ENCODE measurements at regions not wholly inside any gene's neighbourhood (a gene's known extent, or its start where the extent isn't known, plus 50 kb on each side); places are given as distances from the start of the nearest gene placed in this dataset.
"Not testable (repeated sequence)": the region's sequence is repeated elsewhere in the genome, so short reads cannot be mapped to it uniquely, and the experiment has no call there.

GRCh38 chr1:147388969-147389368 is 146.5 kb downstream of the CHD1L start:
- DNase-seq (ENCODE audit: low read depth in 1 of 2, low spot score in 1 of 2) = no peak
- Histone ChIP-seq H3K4me1 (ENCODE audit: low read depth) (no peaks in the 10 kb centered on the region), H3K27ac (no peak overlapping the region), H3K27me3 (no peaks in the 10 kb centered on the region), H3K9me3 (ENCODE audit: low read depth) (no peaks in the 10 kb centered on the region), H3K4me3 (no peak overlapping the region), H3K36me3 (no peaks in the 10 kb centered on the region)
- TF ChIP-seq, protein P1, sequence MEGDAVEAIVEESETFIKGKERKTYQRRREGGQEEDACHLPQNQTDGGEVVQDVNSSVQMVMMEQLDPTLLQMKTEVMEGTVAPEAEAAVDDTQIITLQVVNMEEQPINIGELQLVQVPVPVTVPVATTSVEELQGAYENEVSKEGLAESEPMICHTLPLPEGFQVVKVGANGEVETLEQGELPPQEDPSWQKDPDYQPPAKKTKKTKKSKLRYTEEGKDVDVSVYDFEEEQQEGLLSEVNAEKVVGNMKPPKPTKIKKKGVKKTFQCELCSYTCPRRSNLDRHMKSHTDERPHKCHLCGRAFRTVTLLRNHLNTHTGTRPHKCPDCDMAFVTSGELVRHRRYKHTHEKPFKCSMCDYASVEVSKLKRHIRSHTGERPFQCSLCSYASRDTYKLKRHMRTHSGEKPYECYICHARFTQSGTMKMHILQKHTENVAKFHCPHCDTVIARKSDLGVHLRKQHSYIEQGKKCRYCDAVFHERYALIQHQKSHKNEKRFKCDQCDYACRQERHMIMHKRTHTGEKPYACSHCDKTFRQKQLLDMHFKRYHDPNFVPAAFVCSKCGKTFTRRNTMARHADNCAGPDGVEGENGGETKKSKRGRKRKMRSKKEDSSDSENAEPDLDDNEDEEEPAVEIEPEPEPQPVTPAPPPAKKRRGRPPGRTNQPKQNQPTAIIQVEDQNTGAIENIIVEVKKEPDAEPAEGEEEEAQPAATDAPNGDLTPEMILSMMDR (IDR thresholded peaks at IDR 0.05; ENCODE audit: low read depth, low read length) = no peak

DNA sequence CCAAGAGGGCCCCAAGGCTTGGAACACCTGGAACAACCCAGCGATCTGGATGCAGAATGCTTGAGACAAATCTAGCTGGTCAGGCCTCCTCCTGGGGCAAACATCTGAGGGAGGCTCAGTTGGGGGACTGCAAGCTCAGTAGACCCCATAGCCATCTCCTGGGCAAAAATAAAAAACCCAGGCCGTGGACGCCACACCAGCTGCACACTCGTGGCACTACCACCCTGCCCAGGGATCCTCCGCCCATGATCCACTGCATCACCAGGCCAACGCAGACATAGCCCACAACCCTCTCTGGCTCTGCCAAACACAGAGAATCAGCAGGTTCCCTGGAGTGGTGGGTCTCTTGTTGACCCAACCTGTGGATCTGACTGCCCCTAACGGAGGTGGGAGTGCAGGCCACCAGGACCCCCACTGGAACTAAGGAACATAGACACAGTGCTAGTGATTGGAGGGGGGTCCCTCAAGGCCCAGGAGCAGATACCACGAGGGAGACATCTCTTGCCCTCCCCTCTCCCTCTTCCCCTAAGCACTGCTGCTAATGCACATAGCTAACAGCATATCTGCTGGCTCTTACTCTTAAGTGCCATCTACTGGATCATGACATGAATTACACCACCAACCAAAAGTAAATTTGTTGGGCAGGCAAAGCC is 147.2 kb downstream of the CHD1L start:
- Histone ChIP-seq H3K27ac (no peak overlapping the region), H3K27me3 (no peaks in the 10 kb centered on the region), H3K4me1 (ENCODE audit: low read depth) (no peaks in the 10 kb centered on the region), H3K36me3 (no peaks in the 10 kb centered on the region), H3K4me3 (no peak overlapping the region), H3K9me3 (ENCODE audit: low read depth) (no peaks in the 10 kb centered on the region)
- peak; percentile 59 to 68 for DNase-seq (ENCODE audit: low read depth in 1 of 2, low spot score in 1 of 2)
- TF ChIP-seq, protein P1 (IDR thresholded peaks at IDR 0.05; ENCODE audit: low read depth, low read length) = peak; percentile 78

GRCh38 chr1:147390185-147390542 is 147.7 kb downstream of the CHD1L start:
- Histone ChIP-seq H3K27me3 (no peaks in the 10 kb centered on the region), H3K4me1 (ENCODE audit: low read depth) (no peaks in the 10 kb centered on the region), H3K4me3 (no peak overlapping the region), H3K9me3 (ENCODE audit: low read depth) (no peaks in the 10 kb centered on the region), H3K27ac (no peak overlapping the region), H3K36me3 (no peaks in the 10 kb centered on the region)
- DNase-seq (ENCODE audit: low read depth in 1 of 2, low spot score in 1 of 2) = no peak
- TF ChIP-seq, protein P1 (IDR thresholded peaks at IDR 0.05; ENCODE audit: low read depth, low read length) = no peak

DNA sequence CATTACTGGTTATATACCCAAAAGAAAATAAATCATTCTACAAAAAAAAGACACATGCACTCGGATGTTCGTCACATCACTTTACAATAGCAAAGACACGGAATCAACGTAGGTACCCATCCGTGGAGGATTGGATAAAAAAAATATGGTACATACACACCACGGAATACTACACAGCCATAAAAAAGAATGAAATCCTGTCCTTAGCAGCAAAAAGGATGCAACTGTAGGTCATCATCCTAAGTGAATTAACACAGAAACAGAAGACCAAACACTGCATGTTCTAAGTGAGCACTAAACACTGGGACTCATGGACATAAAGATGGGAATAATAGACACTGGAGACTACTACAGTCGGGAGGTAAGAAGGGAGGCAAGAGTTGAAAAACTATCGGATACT is 148.6 kb downstream of the CHD1L start:
- DNase-seq (ENCODE audit: low read depth in 1 of 2, low spot score in 1 of 2) = no peak
- H3K36me3 ChIP-seq = no peaks in the 10 kb centered on the region
- no peaks in the 10 kb centered on the region for H3K9me3 ChIP-seq (ENCODE audit: low read depth)
- H3K4me3 ChIP-seq = no peak overlapping the region
- H3K4me1 ChIP-seq (ENCODE audit: low read depth) = no peaks in the 10 kb centered on the region
- no peak overlapping the region for H3K27ac ChIP-seq
- TF ChIP-seq, protein P1 (IDR thresholded peaks at IDR 0.05; ENCODE audit: low read depth, low read length) = no peak
- H3K27me3 ChIP-seq = no peaks in the 10 kb centered on the region

DNA sequence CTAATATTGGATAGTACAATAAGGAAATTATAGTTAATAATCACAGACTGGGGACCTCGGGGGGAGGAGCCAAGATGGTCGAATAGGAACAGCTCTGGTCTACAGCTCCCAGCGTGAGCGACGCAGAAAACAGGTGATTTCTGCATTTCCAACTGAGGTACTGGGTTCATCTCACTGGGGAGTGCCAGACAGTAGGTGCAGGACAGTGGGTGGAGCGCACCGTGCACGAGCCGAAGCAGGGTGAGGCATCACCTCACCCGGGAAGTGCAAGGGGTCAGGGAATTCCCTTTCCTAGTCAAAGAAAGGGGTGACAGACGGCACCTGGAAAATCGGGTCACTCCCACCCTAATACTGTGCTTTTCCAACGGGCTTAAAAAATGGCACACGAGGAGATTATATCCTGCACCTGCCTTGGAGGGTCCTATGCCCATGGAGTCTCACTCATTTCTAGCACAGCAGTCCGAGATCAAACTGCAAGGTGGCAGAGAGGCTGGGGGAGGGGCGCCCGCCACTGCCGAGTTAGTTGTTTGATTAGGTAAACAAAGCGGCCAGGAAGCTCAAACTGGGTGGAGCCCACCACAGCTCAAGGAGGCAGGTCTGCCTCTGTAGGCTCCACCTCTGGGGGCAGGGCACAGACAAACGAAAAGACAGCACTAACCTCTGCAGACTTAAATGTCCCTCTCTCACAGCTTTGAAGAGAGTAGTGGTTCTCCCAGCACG is 138.8 kb upstream of the BCL9 start:
- not testable (repeated sequence) for DNase-seq (ENCODE audit: low read depth in 1 of 2, low spot score in 1 of 2); H3K9me3 ChIP-seq (ENCODE audit: low read depth); H3K27me3 ChIP-seq; H3K27ac ChIP-seq; H3K4me1 ChIP-seq (ENCODE audit: low read depth); H3K36me3 ChIP-seq; H3K4me3 ChIP-seq

DNA sequence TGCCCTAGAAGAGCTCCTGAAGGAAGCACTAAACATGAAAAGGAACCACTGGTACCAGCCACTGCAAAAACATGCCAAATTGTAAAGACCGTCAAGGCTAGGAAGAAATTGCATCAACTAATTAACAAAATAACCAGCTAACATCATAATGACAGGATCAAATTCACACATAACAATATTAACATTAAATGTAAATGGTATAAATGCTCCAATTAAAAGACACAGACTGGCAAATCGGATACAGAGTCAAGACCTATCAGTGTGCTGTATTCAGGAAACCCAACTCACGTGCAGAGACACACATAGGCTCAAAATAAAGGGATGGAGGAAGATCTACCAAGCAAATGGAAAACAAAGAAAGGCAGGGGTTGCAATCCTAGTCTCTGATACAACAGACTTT is 137.0 kb upstream of the BCL9 start:
- not testable (repeated sequence) for H3K4me3 ChIP-seq; H3K4me1 ChIP-seq (ENCODE audit: low read depth); DNase-seq (ENCODE audit: low read depth in 1 of 2, low spot score in 1 of 2); H3K36me3 ChIP-seq; H3K27ac ChIP-seq; H3K9me3 ChIP-seq (ENCODE audit: low read depth); H3K27me3 ChIP-seq

All from cardiac muscle cell (in vitro differentiated cells and primary cell).